Daoy (cell line): ENCODE measurements at regions not wholly inside any gene's neighbourhood (a gene's known extent, or its start where the extent isn't known, plus 50 kb on each side); places are given as distances from the start of the nearest gene placed in this dataset.
"Not testable (repeated sequence)": the region's sequence is repeated elsewhere in the genome, so short reads cannot be mapped to it uniquely, and the experiment has no call there.

Source experiments
- DNase-seq: peaks from one replicate; pipeline ENCODE4 v3.0.0-alpha.2; 2015; ENCODE audit warnings: low read depth

GRCh38 chr5:57396701-57397100, 85.9 kb downstream of the ACTBL2 start:
- no peak for DNase-seq

DNA sequence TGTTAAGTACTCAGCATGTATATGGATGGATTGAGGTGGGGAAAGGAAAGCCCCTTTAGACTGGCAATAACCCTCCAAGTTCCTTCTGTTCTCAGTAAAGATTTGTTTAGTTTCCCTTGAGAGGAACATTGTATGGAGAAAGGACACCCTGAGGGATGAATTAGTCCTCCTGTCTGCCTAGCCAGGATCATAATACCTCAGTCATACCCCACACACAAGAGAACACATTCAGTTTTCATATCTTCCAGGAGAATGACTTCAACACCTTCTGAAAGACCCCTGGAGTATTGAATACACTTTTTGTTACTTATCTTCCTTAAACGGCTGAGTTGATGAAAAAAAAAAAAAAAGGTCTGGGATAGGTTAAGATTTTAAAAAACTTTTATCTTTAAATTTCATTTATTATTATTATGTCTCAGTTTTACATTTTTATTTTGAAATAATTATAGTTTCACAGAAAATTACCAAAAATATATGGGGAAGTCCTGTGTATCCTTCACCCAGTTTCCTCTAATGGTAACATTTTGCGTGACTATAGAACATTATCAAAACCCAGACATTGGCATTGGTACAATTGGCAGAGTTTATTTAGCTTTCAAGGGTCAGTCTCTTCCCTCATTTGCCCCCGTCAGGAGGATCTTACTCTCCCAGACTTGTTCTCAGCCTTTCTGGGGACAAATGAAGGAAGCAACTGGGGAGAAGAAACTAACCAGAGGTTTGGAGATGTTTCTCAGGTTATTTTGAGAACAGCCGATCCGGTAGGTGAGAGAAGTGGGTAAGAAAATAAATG, 88.0 kb downstream of the ACTBL2 start:
- DNase-seq = peak; percentile 14

- DNase-seq = peak; percentile 28
Measured at GRCh38 chr5:57386958-57387357, 95.7 kb downstream of the ACTBL2 start.

DNA sequence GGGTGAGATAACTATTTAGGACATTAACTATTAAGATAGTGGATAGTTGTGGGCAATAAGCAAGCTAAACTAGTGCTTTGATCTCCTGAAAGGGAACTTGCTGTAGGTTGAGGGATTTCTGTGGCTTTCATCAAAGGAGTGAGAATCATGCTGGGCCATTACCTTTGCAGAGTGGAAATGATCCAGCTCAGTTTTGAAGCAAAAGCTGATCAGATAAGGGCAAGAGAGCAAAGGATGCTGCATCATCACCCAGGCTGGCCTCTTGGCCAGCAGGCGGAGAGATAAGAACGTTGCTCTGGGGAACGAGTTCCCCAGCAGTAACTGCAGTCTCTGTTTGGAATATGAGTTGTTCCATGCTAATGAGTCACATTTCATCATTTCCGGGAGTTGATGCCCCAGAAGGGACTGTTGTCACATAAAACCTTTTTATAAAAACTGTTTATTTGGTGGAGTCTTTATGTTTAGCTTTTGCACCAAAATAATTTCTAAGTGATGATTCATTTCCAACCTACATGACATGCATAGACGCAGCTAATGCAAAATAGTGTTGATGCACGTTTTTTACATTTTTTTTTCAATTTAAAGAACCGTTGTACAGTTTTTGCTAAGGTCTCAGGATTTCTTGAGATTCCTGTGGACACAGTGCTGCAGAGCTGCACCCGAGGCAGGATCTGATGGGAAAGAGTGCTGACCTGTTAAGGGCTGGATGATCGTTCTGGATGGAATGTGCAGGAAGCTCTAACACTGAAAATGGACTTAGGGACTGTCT, 99.3 kb downstream of the ACTBL2 start:
- DNase-seq = peak; percentile 95

- DNase-seq = no peak
Measured at GRCh38 chr5:57382655-57383054, 100.0 kb downstream of the ACTBL2 start.

DNA sequence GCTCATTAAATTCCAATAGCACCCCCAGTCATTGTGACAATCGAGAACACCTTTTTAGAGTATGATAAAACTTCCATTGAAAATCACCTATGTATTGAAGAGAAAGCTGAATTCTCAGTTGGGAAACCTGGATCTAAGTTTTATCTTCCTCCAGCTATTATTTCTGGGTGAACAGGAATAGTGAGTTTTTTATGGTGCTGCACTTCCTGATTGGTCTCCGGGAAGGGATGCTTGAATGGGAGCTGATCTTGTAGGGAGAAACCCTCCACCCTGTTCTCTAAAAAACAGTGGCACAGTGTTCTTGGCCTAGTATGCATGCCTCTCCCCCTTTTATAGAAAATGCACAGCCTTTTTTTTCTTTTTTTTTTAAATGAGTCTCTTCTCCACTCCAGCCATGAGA, 112.2 kb downstream of the ACTBL2 start:
- no peak for DNase-seq

- no peak for DNase-seq
Measured at GRCh38 chr5:57368010-57368409, 114.6 kb downstream of the ACTBL2 start.

DNA sequence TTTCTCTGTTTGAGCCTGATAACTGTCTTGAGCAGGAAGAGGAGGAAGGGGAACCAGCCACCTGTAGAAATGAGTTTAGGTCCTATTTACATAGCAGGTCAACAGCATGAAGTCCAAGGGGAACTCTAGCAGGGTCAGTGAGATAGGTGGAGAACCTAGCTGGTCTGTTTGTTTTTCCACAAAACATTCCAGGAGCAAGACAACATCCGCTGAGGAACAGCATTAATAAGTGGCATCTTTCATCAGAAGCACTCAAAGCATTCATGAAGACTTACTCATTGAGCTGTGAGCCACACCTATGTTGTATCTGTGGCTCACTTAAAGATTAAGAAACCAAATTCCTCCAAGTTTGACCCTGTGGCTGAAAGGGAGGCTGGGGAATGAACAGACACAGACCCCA, 115.9 kb downstream of the ACTBL2 start:
- DNase-seq = peak; percentile 61

DNA sequence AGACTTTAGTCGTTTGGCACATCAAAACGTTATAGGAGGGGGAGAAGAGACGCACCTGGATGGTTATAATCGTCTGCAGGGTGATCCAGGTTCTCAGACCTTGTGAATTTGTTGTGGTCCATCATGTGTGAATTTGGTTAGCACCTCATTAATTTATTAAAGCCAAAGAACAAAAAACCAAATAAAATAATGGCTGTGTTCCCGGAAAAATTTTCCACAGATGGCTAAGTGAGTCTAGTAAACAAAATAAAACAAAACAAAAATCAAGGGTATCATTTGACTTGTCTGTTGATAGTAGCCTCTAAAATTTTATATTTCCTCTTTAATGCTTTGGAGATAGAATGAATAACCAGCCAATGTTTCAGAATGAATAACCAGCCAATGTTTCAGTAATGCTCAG, 119.7 kb downstream of the ACTBL2 start:
- DNase-seq = no peak

DNA sequence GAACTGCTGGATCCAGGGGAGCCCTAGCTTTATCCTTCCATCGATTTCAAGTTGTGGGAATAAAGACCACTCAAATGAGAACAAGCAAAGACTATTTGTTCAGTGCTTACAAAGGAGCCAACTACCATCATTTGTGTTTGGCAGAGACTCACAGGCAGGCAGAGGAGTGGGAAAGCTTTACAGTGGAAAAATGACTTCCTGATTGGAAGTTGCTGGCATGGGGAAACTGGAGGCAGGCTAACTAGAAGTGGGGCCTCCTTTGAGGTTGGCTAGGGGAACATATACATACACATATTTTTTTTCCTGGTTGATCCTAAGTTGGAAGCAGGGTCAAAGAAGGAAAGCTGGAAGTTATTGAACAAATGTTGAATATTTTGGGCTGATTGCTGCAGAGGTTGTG, 121.7 kb downstream of the ACTBL2 start:
- no peak for DNase-seq

DNA sequence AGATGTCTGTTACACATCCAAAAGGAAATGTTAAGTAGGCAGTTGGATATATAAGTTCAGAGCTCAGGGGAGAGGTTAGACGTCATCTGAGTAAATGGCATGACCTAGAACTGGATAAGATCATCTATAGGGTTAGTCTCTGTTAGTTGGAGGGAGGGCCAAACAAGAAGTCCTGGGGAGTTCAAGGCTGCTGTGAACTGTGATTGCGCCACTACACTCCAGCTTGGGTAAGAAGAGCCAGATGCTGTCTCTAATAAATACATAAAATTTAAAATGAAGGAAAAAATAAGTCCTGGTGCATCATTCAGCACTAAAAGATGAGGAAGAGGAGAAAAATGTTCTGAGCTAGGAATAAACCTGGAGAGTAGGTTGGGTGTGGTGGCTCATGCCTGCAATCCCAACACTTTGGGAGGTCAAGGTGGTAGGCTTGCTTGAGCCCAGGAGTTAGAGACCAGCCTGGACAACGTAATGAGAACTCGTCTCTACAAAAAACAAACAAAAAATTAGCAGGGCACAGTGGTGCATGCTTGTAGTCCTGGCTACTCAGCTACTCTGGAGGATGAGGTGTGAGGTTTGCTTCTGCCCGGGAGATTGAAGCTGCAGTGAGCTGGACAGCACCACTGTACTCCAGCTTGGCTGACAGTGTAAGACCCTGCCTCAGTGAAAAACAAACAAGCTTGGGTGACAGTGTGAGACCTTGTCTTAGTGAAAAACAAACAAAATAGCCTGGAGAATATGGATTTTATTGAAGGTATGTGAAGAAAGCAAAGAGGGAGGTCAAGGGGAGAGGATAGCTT, 123.6 kb downstream of the ACTBL2 start:
- no peak for DNase-seq

- not testable (repeated sequence) for DNase-seq
Measured at GRCh38 chr5:57356850-57357249, 125.8 kb downstream of the ACTBL2 start.

GRCh38 chr5:57349214-57349613, 133.4 kb downstream of the ACTBL2 start:
- DNase-seq = no peak

- DNase-seq = no peak
Measured at GRCh38 chr5:57348376-57349140, 134.1 kb downstream of the ACTBL2 start.

DNA sequence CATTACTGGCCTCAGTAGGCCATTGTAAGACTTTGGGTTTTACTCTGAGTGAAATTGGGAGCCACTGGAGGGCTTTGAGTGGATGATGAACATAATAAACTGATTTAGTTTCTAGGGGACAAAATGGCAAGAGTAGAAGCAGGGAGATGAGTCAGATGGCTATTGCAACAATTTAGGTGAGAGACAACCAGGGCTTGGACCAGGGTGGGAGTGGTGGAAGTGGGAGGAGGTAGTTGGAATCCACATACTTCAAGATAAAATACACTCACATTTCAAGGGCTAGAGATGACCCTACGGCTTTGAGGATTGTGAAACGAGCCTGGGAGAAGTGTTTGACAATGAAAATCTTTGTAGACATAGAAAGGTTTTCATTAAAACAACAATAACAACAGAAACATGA, 136.3 kb downstream of the ACTBL2 start:
- DNase-seq = no peak

DNA sequence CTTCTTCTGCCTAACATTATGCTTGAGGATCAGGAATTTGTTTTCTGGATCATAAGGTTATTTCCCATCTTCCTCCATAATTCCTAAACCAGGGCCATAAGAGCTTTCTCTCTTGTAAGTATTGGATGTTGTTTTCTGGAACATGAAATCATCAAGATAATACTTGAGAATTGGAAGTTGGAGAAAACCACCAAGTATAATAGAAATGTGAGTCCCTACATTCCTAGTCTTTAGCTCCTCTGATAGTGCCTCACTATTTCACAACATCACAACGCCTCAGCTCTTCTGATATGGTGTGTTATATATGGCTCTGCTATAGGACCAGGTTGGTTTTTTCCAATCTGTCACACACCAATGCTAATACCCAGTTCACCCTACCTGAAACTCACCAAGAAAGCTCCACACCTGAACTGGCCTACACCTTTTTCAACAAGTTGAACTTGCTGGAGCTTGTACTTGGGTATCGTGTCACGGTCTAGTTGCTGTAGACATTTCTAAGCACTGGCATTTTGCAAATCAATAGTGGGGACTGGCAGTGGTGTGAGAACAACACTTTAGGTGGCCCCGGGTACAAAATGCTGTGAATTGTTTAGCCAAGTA, 141.1 kb downstream of the ACTBL2 start:
- DNase-seq = no peak

- no peak for DNase-seq
Measured at GRCh38 chr5:57340681-57341080, 141.9 kb downstream of the ACTBL2 start.

- no peak for DNase-seq
Measured at GRCh38 chr5:57339521-57339920, 143.1 kb downstream of the ACTBL2 start.

DNA sequence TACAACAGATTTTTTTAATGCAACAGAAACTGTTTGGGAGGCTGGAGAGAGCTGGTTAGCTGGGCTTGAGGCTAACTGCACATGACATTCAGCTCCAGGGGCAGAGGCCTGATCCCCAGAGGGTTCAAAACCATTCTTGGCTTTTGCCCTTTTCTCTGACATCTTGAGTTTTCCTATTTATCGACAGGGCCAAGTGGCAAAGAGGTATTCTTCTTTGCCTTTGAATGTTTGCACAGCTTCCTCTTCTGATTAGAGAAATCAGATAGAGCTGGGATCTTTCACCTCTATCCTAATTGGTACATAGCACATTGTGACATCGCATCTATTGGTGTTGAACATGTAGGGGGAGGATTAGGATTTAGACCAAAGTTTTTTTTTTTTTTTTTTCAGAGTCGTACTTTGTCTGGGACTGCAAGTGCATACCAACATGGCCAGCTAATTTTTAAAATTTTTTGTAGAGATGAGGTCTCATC, 143.7 kb downstream of the ACTBL2 start:
- DNase-seq = no peak

GRCh38 chr5:57338068-57338867, 144.3 kb downstream of the ACTBL2 start:
- peak; percentile 69 for DNase-seq
